SK-N-SH treated with all-trans-retinoic acid at 6 μM for 48 hours (cell line): ENCODE measurements at regions not wholly inside any gene's neighbourhood (a gene's known extent, or its start where the extent isn't known, plus 50 kb on each side); places are given as distances from the start of the nearest gene placed in this dataset.

Experiments used
- ATAC-seq: fragments of 200-7000 bp; cut with Tn5 transposase; 3 replicates; pipeline ENCODE4 v1.9.1; 2020; ENCODE audit warnings: mild to moderate bottlenecking, moderate library complexity
- ARNTL ChIP-seq: fragments of 450-650 bp; formaldehyde crosslinking; IDR thresholded peaks from 2 replicates; pipeline ENCODE4 v1.5.0; 2020; ENCODE audit warnings: low read depth, mild to moderate bottlenecking, moderate library complexity, borderline replicate concordance
- CSDC2 ChIP-seq: fragments of 250-450 bp; sonication (Bioruptor Pico); IDR thresholded peaks from 2 replicates; pipeline ENCODE4 v1.5.0; 2020; ENCODE audit warnings: mild to moderate bottlenecking, moderate library complexity
- ESRRG ChIP-seq: fragments of 250-450 bp; sonication (Bioruptor Pico); IDR thresholded peaks from 2 replicates; pipeline ENCODE4 v1.6.1; 2021; ENCODE audit warnings: mild to moderate bottlenecking
- GLIS3 ChIP-seq: fragments of 250-450 bp; sonication (Bioruptor Pico); IDR thresholded peaks from 2 replicates; pipeline ENCODE4 v1.5.0; 2020; ENCODE audit warnings: mild to moderate bottlenecking, moderate library complexity
- ISL1 ChIP-seq: fragments of 250-450 bp; sonication (Bioruptor Pico); IDR thresholded peaks from 2 replicates; pipeline ENCODE4 v2.1.2; 2022; ENCODE audit warnings: mild to moderate bottlenecking, moderate library complexity
- OSR1 ChIP-seq: fragments of 250-450 bp; sonication (Bioruptor Pico); IDR thresholded peaks from 2 replicates; pipeline ENCODE4 v1.8.0; 2022; ENCODE audit warnings: moderate library complexity, mild to moderate bottlenecking, inconsistent platforms
- PPARA ChIP-seq: fragments of 250-450 bp; sonication (Bioruptor Pico); IDR thresholded peaks from 2 replicates; pipeline ENCODE4 v1.5.0; 2020; ENCODE audit warnings: mild to moderate bottlenecking, borderline replicate concordance
- RARB ChIP-seq: fragments of 250-450 bp; sonication (Bioruptor Pico); IDR thresholded peaks from 2 replicates; pipeline ENCODE4 v1.8.0; 2021; ENCODE audit warnings: mild to moderate bottlenecking, moderate library complexity
- SNAI2 ChIP-seq: fragments of 250-450 bp; sonication (Bioruptor Pico); IDR thresholded peaks from 2 replicates; pipeline ENCODE4 v1.5.0; 2020; ENCODE audit warnings: mild to moderate bottlenecking, moderate library complexity
- TCF4 ChIP-seq: fragments of 250-450 bp; sonication (Bioruptor Pico); IDR thresholded peaks from 2 replicates; pipeline ENCODE4 v1.8.0; 2021; ENCODE audit warnings: mild to moderate bottlenecking, moderate library complexity, borderline replicate concordance
- TOX ChIP-seq: fragments of 250-450 bp; sonication (Bioruptor Pico); IDR thresholded peaks from 2 replicates; pipeline ENCODE4 v1.8.0; 2021; ENCODE audit warnings: mild to moderate bottlenecking, moderate library complexity, borderline replicate concordance
- ZC3H10 ChIP-seq: fragments of 250-450 bp; sonication (Bioruptor Pico); IDR thresholded peaks from 2 replicates; pipeline ENCODE4 v1.5.1; 2021; ENCODE audit warnings: mild to moderate bottlenecking, moderate library complexity
- ZFP3 ChIP-seq: fragments of 250-450 bp; sonication (Bioruptor Pico); IDR thresholded peaks from 2 replicates; pipeline ENCODE4 v1.5.0; 2020; ENCODE audit warnings: mild to moderate bottlenecking, moderate library complexity
- ZFP30 ChIP-seq: fragments of 450-650 bp; formaldehyde crosslinking; IDR thresholded peaks from 2 replicates; pipeline ENCODE4 v1.5.0; 2022; ENCODE audit warnings: mild to moderate bottlenecking, moderate library complexity
- ZNF70 ChIP-seq: fragments of 450-650 bp; formaldehyde crosslinking; IDR thresholded peaks from 2 replicates; pipeline ENCODE4 v1.5.0; 2020; ENCODE audit warnings: mild to moderate bottlenecking, moderate library complexity
- ZNF8 ChIP-seq: fragments of 450-650 bp; formaldehyde crosslinking; IDR thresholded peaks from 2 replicates; pipeline ENCODE4 v1.5.0; 2020; ENCODE audit warnings: mild to moderate bottlenecking, moderate library complexity
- TF ChIP-seq, protein P1 (sequence below): fragments of 250-450 bp; sonication (Bioruptor Pico); IDR thresholded peaks from 2 replicates; pipeline ENCODE4 v1.5.1; 2021; ENCODE audit warnings: mild to moderate bottlenecking, moderate library complexity
- TF ChIP-seq, protein P2 (sequence below): fragments of 250-450 bp; sonication (Bioruptor Pico); IDR thresholded peaks from 2 replicates; pipeline ENCODE4 v1.8.0; 2020; ENCODE audit warnings: mild to moderate bottlenecking, moderate library complexity, borderline replicate concordance
- TF ChIP-seq, protein P3 (sequence below): fragments of 250-450 bp; sonication (Bioruptor Pico); IDR thresholded peaks from 2 replicates; pipeline ENCODE4 v1.5.0; 2020; ENCODE audit warnings: mild to moderate bottlenecking, moderate library complexity
- TF ChIP-seq, protein P4 (sequence below): fragments of 250-450 bp; sonication (Bioruptor Pico); IDR thresholded peaks from 2 replicates; pipeline ENCODE4 v1.8.0; 2021; ENCODE audit warnings: low read depth, mild to moderate bottlenecking, moderate library complexity, borderline replicate concordance
- TF ChIP-seq, protein P5 (sequence below): fragments of 250-450 bp; sonication (Bioruptor Pico); IDR thresholded peaks from 2 replicates; pipeline ENCODE4 v1.5.1; 2020; ENCODE audit warnings: low read depth, mild to moderate bottlenecking, moderate library complexity

DNA sequence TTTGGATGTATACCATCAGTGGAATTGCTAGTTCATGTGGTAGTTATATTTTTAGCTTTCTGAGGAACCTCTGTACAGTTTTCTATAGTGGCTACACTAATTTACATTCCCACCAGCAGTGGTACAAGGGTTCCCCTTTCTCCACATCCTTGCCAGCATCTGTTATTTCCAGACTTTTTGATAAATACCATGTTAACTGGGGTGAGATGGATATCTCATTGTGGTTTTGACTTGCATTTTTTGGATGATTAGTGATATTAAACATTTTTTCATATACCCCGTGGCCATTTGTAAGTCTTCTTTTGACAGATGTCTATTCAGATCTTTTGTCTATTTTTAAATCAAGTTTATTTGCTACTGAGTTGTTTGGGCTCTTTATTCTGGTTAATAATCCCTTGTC lies 455.6 kb upstream of the RARB start:
- no peak for ATAC-seq
- TF ChIP-seq ISL1 (CRISPR knock-in tag) (0 out of 2 replicates have a peak, but pooled peaks have one; percentile 19), ESRRG (no peak)
- TF ChIP-seq, protein P1, sequence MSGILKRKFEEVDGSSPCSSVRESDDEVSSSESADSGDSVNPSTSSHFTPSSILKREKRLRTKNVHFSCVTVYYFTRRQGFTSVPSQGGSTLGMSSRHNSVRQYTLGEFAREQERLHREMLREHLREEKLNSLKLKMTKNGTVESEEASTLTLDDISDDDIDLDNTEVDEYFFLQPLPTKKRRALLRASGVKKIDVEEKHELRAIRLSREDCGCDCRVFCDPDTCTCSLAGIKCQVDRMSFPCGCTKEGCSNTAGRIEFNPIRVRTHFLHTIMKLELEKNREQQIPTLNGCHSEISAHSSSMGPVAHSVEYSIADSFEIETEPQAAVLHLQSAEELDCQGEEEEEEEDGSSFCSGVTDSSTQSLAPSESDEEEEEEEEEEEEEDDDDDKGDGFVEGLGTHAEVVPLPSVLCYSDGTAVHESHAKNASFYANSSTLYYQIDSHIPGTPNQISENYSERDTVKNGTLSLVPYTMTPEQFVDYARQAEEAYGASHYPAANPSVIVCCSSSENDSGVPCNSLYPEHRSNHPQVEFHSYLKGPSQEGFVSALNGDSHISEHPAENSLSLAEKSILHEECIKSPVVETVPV, result no peak

DNA sequence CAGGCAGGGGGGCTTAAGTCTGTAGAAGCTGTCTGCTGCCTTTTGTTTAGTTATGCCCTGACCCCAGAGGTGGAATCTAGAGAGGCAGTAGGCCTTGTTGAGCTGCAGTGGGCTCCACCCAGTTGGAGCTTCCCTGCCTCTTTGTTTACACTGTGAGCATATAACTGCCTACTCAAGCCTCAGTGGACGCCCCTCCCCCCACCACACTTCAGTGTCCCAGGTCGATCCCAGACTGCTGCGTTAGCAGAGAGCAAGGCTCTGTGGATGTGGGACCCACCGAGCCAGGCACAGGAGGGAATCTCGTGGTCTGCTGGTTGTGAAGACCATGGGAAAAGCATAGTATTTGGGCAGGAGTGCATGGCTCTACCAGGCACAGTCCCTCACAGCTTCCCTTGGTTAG lies 446.8 kb upstream of the RARB start:
- TF ChIP-seq OSR1 (CRISPR knock-in tag) (no peak), ZNF70 (no peak), TOX (no peak), PPARA (CRISPR knock-in tag) (no peak), ZC3H10 (CRISPR knock-in tag) (no peak), ARNTL (no peak), RARB (CRISPR knock-in tag) (no peak), ESRRG (no peak), ZNF8 (no peak), ZFP3 (CRISPR knock-in tag) (no peak), CSDC2 (CRISPR knock-in tag) (no peak), TCF4 (CRISPR knock-in tag) (no peak), GLIS3 (CRISPR knock-in tag) (no peak)
- TF ChIP-seq, protein P1, result no peak
- TF ChIP-seq, protein P2, sequence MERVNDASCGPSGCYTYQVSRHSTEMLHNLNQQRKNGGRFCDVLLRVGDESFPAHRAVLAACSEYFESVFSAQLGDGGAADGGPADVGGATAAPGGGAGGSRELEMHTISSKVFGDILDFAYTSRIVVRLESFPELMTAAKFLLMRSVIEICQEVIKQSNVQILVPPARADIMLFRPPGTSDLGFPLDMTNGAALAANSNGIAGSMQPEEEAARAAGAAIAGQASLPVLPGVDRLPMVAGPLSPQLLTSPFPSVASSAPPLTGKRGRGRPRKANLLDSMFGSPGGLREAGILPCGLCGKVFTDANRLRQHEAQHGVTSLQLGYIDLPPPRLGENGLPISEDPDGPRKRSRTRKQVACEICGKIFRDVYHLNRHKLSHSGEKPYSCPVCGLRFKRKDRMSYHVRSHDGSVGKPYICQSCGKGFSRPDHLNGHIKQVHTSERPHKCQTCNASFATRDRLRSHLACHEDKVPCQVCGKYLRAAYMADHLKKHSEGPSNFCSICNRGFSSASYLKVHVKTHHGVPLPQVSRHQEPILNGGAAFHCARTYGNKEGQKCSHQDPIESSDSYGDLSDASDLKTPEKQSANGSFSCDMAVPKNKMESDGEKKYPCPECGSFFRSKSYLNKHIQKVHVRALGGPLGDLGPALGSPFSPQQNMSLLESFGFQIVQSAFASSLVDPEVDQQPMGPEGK, result no peak
- TF ChIP-seq, protein P3, sequence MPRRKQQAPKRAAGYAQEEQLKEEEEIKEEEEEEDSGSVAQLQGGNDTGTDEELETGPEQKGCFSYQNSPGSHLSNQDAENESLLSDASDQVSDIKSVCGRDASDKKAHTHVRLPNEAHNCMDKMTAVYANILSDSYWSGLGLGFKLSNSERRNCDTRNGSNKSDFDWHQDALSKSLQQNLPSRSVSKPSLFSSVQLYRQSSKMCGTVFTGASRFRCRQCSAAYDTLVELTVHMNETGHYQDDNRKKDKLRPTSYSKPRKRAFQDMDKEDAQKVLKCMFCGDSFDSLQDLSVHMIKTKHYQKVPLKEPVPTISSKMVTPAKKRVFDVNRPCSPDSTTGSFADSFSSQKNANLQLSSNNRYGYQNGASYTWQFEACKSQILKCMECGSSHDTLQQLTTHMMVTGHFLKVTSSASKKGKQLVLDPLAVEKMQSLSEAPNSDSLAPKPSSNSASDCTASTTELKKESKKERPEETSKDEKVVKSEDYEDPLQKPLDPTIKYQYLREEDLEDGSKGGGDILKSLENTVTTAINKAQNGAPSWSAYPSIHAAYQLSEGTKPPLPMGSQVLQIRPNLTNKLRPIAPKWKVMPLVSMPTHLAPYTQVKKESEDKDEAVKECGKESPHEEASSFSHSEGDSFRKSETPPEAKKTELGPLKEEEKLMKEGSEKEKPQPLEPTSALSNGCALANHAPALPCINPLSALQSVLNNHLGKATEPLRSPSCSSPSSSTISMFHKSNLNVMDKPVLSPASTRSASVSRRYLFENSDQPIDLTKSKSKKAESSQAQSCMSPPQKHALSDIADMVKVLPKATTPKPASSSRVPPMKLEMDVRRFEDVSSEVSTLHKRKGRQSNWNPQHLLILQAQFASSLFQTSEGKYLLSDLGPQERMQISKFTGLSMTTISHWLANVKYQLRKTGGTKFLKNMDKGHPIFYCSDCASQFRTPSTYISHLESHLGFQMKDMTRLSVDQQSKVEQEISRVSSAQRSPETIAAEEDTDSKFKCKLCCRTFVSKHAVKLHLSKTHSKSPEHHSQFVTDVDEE (CRISPR knock-in tag), result no peak
- TF ChIP-seq, protein P4, sequence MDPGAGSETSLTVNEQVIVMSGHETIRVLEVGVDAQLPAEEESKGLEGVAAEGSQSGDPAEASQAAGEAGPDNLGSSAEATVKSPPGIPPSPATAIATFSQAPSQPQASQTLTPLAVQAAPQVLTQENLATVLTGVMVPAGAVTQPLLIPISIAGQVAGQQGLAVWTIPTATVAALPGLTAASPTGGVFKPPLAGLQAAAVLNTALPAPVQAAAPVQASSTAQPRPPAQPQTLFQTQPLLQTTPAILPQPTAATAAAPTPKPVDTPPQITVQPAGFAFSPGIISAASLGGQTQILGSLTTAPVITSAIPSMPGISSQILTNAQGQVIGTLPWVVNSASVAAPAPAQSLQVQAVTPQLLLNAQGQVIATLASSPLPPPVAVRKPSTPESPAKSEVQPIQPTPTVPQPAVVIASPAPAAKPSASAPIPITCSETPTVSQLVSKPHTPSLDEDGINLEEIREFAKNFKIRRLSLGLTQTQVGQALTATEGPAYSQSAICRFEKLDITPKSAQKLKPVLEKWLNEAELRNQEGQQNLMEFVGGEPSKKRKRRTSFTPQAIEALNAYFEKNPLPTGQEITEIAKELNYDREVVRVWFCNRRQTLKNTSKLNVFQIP (CRISPR knock-in tag), result no peak
- TF ChIP-seq, all 23 proteins: peak for 0

DNA sequence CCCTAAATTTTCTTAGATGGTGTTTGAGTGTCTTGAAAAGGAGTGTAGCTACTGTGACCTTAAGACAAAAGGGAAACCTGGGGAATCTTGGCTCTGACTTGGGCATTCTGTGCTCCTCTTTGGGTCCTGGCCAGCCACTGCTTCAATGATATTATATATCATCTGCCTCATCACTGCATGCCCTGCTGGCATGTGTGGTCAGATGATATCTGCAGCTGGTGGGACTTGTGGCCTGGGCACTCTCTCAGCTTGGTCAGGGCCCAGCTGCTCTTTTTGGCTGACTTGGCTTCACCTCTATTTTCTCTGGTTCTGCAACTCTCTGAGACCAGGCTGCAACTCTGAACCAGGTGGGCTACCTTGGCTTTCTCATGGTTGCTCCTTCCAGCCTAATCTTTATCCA lies 446.1 kb upstream of the RARB start:
- ATAC-seq, result no peak; the same call in 2 of the 3 replicates
- TF ChIP-seq TCF4 (CRISPR knock-in tag), result no peak
- TF ChIP-seq, protein P4 (CRISPR knock-in tag), result no peak
- TF ChIP-seq ESRRG, result no peak
- TF ChIP-seq, protein P3 (CRISPR knock-in tag), result no peak
- no peak for TF ChIP-seq ZC3H10 (CRISPR knock-in tag)
- no peak for TF ChIP-seq OSR1 (CRISPR knock-in tag)
- TF ChIP-seq, protein P1, result no peak
- TF ChIP-seq ZNF8, result no peak
- no peak for TF ChIP-seq ZFP30
- TF ChIP-seq CSDC2 (CRISPR knock-in tag), result no peak
- TF ChIP-seq, protein P5, sequence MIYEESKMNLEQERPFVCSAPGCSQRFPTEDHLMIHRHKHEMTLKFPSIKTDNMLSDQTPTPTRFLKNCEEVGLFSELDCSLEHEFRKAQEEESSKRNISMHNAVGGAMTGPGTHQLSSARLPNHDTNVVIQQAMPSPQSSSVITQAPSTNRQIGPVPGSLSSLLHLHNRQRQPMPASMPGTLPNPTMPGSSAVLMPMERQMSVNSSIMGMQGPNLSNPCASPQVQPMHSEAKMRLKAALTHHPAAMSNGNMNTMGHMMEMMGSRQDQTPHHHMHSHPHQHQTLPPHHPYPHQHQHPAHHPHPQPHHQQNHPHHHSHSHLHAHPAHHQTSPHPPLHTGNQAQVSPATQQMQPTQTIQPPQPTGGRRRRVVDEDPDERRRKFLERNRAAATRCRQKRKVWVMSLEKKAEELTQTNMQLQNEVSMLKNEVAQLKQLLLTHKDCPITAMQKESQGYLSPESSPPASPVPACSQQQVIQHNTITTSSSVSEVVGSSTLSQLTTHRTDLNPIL (CRISPR knock-in tag), result no peak
- TF ChIP-seq ISL1 (CRISPR knock-in tag), result no peak
- no peak for TF ChIP-seq SNAI2 (CRISPR knock-in tag)
- no peak for TF ChIP-seq PPARA (CRISPR knock-in tag)

More for the DNA sequence above, 446.8 kb upstream of the RARB start:
- ATAC-seq, result no peak
